T-helper 1 cell treated with Interleukin-12 subunit alpha and Interleukin-12 subunit beta and Interleukin-4 antibody, amounts not matched to agents 30 ng/mL and 1 ng/mL, for 36 hours (primary cell): ENCODE measurements at regions not wholly inside any gene's neighbourhood (a gene's known extent, or its start where the extent isn't known, plus 50 kb on each side); places are given as distances from the start of the nearest gene placed in this dataset.

Experiments
- intact Hi-C: fragments of 100-400 bp; cut with micrococcal nuclease; formaldehyde crosslinking; loops from one replicate; pipeline ENCODE4 v1.15.1; 2024

DNA sequence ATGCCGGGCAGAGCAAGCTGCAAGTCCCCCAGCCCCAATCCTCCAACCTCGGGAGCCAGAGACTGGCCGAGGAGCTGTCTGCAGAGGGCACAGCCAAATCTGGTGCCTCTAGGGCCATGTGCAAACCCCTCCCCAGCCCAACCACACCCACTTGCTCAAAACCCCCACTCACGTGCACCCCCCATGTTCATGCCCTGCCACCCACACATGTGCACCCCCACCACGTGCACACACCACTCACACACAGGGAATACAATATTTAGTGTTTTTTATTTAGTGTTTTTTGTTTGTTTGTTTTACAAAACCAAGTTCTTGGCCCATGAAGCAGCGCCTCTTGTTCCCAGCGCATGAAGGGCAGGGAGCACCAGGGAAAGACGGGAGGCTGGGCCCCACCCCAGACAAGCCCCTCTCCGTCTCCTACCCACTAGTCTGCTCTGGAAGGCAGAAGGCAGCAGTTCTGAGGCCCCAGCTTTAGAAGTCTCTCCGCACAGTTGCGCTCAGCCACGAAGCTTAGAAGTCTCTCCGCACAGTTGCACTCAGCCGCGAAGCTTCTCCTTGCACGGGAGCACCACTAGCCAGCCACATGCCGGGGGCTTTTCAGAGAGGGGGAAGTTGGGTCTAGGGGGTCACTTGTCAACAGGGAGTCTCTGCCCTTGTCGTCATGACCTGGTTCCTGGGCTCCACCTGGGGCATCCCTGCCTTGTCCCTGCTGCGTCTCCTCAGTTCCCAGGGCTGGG, 276.1 kb upstream of the HDAC4 start:
- intact Hi-C loops, result no loop called here

DNA sequence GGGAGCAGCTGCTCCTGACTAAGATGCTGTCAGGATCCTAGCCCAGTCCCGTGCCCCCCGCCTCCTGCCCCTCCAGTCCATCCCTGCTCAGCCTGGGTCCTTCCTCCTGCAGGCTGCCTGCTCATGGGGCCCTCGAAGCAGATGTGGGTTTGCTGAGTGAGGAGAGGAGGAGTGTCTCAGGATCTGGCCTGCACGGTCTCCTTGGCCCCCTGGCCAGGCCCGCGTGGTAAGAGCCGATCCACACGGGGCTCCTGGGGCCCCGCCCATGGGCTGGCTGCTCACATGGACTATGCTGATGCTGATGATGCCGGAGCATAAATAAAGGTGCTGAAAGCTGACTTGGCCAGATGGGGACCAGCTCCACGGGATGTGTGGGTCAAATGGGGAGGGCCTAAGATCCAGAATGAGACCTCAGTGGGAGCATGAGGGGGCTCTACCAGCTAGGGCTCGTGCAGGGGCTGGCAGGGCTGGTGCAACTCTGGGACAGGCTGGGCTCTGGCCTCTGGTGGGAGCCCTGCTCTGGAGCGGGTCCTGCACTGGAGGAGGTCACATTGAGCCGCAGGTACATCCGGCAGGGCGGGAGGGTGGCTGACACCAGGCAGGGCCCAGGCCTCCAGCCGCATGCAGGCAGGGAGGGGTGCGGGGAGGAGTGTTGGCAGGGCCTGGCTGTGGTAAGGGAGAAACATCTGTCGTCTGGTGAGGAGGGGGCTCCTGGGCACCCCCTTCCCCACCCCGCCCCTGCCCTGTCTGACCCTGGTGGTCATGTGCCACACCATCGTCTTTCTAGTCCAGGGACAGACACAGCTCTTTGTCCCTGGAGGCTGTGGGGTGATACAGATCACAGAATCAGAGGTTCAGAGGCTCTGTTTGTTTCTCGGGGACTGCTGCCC, 275.3 kb upstream of the HDAC4 start:
- intact Hi-C loops, result no loop called here

DNA sequence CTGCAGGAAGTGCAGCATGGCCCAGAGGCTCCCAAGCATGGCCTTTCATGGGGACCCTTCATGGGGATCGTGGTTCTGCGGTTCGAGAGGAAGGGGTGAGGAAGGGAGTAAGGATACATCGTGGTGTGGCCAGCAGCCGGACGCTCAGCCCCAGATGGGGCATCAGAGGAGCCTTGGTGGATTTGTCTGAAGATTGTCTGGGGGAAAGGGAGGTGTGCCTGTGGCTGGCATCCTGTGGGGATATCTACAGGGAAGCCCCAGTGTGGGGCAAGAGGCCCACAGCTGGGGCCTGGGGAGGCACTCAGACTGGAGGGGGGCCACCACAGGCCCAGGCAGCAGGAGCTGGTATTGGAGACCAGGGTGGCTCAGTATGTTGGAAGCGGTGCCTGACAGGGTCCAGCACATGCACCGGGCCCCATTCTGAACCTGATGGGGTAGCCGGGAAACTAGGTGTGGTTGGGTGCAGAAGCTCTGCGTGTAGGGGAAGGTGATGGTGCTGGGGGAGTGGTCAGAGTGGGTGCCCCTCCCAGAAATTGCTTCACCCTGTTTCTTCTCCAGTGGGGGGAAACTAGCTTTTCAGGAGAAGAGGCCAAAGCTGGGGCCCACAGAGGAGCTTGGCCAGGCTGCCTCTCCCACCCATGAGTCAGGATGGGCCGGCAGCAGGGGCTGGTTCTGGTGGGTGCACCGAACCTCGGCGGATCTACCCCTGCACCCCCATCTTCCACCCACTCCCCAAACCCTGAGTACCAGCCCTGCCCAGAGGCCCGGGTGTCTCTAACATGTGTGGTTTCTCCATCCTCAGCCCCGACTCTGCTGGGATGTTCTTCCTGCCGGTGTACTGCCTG, 274.4 kb upstream of the HDAC4 start:
- intact Hi-C loops, result no loop called here

DNA sequence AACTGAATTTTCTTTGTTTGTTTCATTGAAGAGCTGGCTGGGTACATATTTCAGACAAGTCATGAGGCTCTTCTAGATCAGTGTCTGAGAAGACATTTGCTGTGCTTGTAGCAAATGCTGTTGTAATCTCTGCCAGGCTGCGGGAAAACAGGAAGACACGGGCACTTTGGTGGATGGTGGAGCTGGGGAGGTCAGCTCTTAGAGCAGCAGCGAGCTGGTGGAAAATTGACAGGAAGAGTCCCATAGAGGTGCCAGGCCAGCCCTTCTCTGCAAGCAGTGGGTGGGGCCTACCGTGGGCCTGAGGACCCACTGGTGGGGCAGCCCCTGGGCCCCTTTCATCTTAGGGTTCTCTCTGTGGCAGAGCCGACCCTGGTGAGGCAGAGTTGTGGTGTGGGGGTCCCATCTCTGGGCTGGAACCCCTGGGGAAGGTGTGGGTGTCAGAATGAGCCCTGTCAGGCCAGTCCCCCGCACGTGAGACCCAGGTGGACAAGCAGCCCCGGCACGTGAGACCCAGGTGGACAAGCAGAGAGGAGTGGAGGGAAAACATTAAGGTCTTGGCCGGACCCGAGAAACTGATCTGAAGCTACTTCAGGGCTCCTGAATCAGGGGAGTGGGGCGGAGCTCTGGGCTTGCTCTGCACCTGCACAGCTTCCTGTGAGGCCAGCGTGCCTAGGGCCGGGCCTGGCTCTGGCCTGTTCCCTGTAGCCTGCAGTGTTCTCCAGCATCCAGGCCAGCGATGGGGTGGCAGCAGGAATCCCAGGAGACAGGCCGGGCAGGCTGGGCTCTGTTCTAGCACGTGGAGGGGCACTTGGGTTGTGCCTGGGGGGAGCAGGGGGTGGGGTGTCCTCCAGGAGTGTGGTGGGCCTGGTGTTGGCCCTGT, 273.5 kb upstream of the HDAC4 start:
- intact Hi-C loops, result no loop called here

DNA sequence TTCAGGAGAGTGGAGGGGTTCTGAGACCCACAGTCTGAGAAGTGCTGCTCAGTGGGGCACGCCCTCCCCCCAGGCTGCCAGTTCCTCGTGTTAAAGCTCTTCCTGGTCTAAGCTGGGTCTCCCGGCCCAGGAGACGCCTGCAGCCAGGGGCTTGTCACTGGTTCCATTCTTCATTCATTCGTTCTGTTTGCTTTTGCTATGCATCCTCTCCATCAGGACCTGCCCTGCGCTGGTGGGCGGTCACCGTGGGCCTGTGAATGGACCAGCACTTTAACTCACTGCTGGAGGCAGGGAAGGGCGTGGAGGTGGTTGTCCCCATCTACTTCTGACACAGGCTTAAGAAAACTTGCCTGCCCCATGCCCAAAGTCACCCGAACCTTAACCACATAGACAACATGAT, 272.8 kb upstream of the HDAC4 start:
- intact Hi-C loops, result no loop called here

DNA sequence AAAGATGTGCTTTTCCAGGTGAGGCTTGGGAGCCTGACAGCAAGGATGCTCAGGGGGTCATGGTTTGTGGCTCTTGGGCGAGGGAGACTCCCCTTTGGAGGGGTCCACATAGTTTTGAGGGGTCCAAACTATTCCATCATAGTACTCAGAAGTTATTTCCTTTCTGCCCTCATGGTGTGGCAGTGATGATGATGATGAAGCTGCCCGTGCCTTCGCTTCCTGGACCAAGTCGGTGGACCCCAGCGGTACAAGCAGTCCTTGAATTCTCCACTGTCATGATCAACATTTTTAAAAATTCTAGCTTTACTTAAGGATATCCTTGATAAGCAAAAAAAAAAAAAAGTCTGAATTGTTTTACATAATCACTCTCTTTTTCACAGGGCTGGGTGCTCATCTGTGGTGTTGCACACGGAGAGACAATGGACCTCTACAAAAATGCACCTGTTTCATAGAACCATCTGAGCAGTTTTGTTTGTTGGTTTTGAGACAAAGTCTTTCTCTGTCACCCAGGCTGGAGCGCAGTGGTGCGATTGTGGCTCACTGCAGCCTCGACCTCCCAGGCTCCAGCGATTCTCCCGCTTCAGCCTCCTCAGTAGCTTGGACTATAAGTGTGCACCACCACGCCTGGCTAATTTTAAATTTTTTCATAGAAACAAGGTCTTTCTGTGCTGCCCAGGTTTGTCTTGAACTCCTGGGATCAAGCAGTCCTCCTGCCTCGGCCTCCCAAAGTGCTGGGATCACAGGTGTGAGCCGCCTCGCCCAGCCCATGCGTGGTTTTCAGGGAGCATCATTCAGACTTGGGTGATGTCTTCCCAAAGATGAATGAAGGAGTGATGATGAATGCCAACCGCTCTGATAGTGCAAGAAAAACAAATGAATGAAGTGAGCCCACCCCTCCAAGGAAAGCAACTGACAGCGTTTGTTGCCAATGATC, 271.4 kb upstream of the HDAC4 start:
- intact Hi-C loops, result no loop called here

DNA sequence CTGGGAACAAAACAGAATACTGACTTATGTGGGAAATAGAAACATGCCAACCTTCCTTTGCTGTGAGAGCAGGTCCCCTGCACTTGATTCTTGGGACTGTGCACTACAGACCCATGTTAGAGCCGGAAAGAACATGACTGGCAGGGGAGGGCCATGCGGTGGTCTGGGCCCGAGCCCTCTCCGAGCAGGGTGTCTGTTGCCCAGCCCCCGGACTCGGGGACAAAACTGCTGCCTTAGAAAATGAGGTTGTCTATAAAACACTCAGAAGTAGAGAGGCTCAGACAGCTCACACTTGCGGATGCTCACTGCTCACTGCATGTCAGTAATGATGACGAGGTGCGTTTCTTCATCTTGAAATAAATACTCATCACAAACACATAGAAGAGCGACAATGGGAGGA, 270.7 kb upstream of the HDAC4 start:
- intact Hi-C loops, result no loop called here

DNA sequence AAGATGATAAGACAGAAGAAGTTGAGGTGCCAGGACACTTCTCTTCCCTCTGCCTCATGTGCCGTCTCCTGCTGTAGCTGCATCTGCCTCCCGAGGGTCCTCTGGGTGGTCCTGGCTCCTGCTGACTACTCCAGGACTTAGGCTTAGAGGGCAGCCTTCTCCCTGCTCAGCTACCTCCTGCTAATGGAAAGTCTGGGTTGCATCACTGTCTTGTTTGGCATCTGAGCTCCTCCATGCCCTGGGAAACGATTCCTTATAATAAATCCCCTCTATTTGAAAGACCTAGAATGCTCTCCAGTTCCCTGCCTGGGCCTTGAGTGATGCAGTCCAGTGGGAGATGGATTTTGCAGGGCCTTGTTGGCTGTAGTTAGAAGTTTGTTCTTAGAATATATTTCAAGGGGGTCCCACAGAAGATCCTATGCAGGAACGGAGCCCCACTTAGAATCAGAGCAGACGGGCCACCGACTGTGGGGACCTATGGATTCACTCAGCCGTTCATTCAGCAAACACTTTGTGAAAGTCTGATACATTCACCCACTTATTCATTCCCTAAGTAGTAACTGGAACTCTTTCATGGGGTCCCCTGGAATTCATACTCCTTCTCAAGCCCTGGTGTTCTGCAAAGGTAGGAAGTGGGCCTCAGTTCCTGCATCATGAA, 269.8 kb upstream of the HDAC4 start:
- intact Hi-C loops, result no loop called here

DNA sequence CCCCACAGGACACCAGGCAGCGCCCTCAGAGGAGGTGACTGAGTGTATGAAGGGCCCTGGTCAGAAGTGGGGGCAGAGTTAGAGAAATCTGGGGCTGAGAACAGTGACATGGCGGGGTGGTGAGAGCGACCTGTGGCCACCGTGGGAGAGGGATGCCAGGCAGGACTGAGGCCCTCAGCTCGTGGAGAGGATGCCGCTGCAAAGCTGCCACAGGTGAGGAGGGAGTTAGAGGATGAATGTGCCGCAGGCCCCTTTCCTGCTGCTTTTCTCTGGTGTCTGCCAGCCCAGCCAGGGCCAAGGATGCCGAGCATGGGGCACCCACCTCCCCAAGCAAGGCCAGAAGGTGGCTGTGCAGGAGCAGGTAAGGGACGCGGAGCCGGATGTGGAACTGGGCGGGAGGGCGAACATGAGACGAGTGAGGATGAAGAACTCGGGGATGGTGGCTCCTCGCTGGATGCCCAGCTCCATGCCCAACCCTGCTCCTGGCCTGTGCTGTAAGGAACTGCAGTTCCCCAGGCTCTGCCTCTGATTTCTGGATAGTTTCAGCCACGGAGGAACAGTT, 269.2 kb upstream of the HDAC4 start:
- intact Hi-C loops, result no loop called here

DNA sequence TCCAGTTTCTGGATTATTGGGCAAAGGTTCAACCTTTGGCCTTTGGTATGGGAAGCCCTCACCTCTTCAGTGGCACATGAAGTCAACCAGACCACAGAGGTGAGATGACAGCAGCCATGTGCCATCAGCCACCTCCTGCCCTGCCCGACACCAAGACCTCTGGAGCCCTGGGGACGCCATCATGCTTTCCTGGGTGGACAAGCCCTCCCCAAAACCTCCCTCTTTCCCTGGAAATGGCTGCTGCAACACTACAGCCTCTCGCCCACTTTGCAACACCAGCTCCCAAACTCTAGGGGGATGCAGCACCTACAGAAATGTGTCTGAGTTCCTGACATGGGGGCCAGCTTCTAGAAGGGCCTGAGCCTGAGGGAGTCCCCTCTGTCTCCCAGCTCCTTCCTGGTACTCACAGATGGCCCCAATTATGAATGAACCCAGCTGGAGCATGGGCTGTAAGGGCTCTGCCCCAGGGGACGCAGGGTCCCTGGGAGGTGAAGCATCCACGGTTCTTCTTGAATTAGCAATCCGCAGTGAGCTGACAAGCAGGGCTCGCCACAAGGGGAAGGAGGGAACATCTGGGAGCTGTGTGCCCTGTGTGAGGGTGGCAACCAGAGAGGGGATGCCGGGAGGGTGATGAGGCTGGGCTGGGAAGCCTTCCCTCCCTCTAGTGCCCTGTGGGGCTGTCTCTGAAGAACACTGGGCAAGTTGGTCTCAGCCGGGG, 268.5 kb upstream of the HDAC4 start:
- intact Hi-C loops, result no loop called here

DNA sequence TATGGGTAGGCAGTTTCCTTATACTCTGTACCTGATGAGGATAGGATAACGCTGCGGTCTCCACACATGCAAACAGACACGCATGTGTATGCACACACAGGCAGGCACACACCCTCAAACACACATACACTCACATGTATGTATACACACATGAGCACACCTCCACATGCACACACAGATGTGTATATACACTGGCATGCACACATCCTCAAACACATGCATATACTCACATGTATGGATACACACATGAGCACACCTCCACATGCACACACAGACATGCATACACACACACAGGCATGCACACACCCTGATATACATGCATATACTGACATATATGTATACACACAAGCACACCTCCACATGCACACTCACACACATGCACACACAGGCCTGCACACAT, 267.8 kb upstream of the HDAC4 start:
- intact Hi-C loops, result no loop called here

DNA sequence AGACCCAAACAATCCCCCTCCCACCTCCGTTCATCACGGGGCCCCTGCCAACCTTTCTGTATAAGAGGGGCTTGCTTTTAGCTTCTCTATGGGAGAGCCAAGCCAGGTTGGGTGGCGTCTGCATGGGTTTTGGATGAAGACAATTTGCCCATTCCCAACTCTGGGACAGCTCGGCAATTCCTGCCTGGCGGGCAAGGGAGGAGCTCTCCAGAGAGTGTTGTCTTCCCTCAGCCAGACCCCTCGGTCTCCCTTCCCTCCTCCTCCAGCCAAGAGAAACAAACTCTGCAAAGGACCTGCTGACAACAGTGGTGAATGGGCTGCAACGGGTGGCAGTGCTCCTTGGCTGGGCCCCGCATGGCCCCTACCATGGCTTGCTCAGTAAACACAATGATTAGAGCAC, 267.2 kb upstream of the HDAC4 start:
- intact Hi-C loops, result no loop called here

DNA sequence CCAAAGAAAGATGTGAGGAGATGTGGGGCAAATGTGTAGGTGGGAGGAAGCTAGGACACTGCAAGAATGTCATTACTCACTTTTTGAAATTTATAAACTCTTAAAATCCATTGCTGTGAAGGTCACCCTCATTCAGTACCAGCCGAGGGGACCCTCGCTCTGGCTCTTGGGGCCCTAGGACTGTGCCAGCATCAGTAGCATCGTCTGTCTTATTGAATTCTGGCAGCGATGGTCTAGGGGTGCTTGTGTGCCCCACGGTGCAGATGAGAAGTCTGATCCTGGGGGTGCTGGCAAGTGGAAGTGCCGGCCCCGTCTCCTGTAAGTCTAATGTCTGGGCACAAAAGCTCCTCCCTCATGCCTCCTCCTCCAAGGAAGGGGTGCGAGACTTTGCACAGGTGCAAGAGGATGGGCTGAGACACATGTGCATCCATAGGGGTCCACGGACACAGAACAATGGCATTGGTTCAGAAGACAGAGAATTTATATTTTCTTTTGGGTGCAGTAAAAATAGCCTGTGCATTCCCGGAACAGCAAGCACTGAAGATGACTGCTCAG, 266.7 kb upstream of the HDAC4 start:
- intact Hi-C loops, result no loop called here

DNA sequence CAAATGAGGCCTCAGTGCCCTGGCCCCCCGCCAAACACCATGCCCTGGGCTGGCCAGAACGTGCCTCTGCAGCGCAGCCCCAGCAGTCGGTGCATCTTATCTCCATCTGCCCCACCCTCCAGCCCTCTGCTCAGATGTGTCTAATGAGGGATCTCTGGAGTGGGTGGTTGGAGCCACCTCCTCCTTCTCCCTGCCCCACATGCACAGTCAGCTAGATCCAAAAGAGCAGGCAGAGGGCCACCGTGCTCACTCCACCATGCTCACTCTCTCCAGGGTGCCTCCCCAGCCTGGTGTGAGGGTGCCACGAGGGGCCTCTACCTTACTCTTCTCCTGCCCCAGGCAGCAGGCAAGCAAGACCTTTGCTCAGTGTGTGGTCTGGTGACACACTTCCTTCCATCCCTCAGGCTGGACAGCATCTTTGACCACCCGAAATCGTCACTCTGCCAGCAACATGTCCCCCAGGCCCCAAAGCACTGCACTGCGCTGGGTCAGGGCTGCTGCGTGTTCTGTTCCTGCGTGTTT, 266.1 kb upstream of the HDAC4 start:
- intact Hi-C loops, result no loop called here

DNA sequence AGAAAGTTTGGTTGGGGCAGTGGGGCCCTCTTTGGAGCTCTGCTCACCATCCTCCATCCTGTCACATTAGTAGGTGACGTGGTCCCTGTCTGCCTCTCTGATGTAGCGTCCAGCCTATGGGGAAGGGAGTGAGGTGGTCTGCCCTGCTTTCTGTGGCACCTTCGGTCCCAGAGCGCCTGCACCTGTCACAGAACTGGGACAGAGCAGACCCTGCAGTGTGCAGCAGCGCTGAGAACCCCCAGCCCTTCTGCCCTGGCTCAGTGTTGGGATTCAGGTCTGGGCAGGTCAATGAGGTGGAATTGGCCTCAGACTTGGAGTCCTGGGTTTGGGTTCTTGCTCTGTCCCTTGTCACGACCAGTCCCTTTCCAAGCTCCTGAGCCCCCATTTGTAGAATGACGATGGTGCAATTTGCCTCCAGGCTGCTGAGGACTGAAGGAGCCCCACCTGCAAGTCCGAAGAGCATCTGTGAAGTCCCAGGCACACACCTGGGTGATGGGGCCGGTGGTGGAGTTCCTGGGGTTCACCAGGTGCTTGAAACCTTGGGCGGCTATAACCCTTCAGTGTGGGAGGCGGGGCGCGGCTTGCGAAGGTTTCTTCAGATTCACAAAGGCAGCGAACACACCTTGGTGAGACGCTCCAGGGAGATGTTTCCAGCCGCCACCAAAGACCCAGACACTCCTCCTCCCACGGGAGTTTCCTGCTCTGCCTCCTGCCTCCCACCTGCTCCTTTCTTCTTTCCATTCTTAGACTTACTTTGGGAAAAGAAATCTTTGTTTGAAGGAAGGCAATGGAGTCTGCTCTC, 265.4 kb upstream of the HDAC4 start:
- intact Hi-C loops, result no loop called here

DNA sequence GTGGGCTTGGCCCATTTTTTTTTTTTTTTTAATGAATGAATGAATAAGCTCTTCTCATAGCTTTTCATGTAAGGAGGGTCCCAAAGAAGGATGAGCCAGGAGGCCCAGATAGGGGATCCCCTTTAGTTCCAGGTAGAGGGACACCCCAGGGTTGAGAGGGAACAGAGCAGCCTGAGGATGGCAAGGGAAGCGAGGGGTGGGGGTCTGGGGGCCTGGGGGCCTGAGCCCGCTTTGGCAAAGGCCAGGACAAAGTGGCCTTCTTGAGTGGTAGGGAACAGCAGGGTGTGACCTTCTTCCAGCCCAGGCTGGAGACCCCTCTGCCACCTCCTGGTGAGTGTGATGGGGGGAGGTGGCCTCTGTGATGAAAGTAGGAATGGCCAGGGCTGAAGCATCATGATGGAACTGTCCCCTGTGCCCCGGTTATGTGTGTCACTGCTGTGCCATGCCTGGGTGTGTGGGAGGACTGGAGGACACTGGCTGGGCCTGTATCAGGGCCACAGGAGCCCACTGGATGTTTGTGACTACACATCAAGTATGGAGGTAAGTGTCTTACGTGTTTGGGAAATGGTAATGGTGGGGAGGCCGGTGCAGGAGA, 263.5 kb upstream of the HDAC4 start:
- intact Hi-C loops, result no loop called here
